H1 (cell line): ENCODE measurements at regions not wholly inside any gene's neighbourhood (a gene's known extent, or its start where the extent isn't known, plus 50 kb on each side); places are given as distances from the start of the nearest gene placed in this dataset.

Source experiments
- CTCF ChIA-PET: fragments of 300-600 bp; sonication (Branson Sonifier 250); formaldehyde crosslinking; loops from one replicate; lab custom pipeline; 2021; ENCODE audit not compliant: partially characterized antibody; lab: Charles Lee
- POLR2A ChIA-PET: fragments of 300-600 bp; sonication (Branson Sonifier 250); formaldehyde crosslinking; loops from one replicate; lab custom pipeline; 2021; ENCODE audit warnings: inconsistent platforms; ENCODE audit not compliant: partially characterized antibody; lab: Charles Lee
- DNase-seq, 2 experiments: peaks; one replicate each; pipeline versions ENCODE4 v3.0.0 to v3.0.0-alpha.2; 2010 to 2022; ENCODE audit warnings: low spot score in 2 of 2, low read depth in 1 of 2, mixed read lengths in 1 of 2
- FAIRE-seq: peaks from 2 replicates; lab custom pipeline; 2011; peaks lifted over from hg19 to GRCh38; lab: Jason Lieb, UNC
- H2AFZ ChIP-seq: 2 replicates; pipeline ENCODE4 v1.8.1; 2012; ENCODE audit warnings: low read length, inconsistent platforms
- H2AK5ac ChIP-seq: 2 replicates; pipeline ENCODE4 v1.6.1; 2013; ENCODE audit warnings: low read depth, low read length
- H2BK120ac ChIP-seq: replicated peaks from 2 replicates; pipeline ENCODE3; 2013; ENCODE audit warnings: low read depth, low read length, inconsistent platforms
- H2BK12ac ChIP-seq: 2 replicates; pipeline ENCODE4 v1.6.1; 2013; ENCODE audit warnings: low read depth, low read length
- H2BK15ac ChIP-seq: 2 replicates; pipeline ENCODE4 v1.6.1; 2013; ENCODE audit warnings: low read length
- H2BK20ac ChIP-seq: 2 replicates; pipeline ENCODE4 v1.6.1; 2013; ENCODE audit warnings: low read length
- H2BK5ac ChIP-seq: 2 replicates; pipeline ENCODE4 v1.6.1; 2013; ENCODE audit warnings: low read depth, low read length
- H3K14ac ChIP-seq: 2 replicates; pipeline ENCODE4 v1.6.1; 2013; ENCODE audit warnings: inconsistent platforms; ENCODE audit not compliant: insufficient read length
- H3K18ac ChIP-seq: 2 replicates; pipeline ENCODE4 v1.6.1; 2013; ENCODE audit warnings: low read length; ENCODE audit errors: extremely low read depth
- H3K23ac ChIP-seq: 2 replicates; pipeline ENCODE4 v1.6.1; 2013; ENCODE audit warnings: inconsistent platforms; ENCODE audit not compliant: insufficient read length
- H3K23me2 ChIP-seq: 2 replicates; pipeline ENCODE4 v1.6.1; 2013; ENCODE audit warnings: low read depth, low read length
- H3K27ac ChIP-seq: 2 replicates; pipeline ENCODE4 v1.6.1; 2011; ENCODE audit warnings: low read depth, low read length, inconsistent platforms
- H3K27me3 ChIP-seq, 4 experiments: replicated peaks in 1 of 4; 1 replicate in 1 of 4; 2 replicates in 3 of 4; pipeline versions ENCODE4 v1.6.1 to v1.8.1; 2011 to 2013; ENCODE audit warnings: low read length in 3 of 4, mild to moderate bottlenecking in 3 of 4, inconsistent platforms in 2 of 4, mixed read lengths in 2 of 4, moderate library complexity in 1 of 4; ENCODE audit not compliant: control insufficient read depth in 3 of 4, insufficient read depth in 3 of 4; ENCODE audit errors: extremely low read depth in 1 of 4
- H3K36me3 ChIP-seq, 4 experiments: 2 replicates each; pipeline versions ENCODE4 v1.6.1 to v1.8.1; 2011 to 2013; ENCODE audit warnings: mild to moderate bottlenecking in 4 of 4, low read length in 3 of 4, moderate library complexity in 2 of 4, control low read depth in 1 of 4, inconsistent platforms in 1 of 4; ENCODE audit not compliant: insufficient read depth in 4 of 4, control insufficient read depth in 2 of 4
- H3K4ac ChIP-seq: replicated peaks from 2 replicates; pipeline ENCODE3; 2013; ENCODE audit warnings: low read length, low read depth, mixed read lengths, inconsistent platforms; ENCODE audit not compliant: insufficient read length
- H3K4me1 ChIP-seq, 4 experiments: replicated peaks in 1 of 4; 1 replicate in 1 of 4; 2 replicates in 3 of 4; pipeline versions ENCODE4 v1.6.1 to v1.8.1; 2011 to 2013; ENCODE audit warnings: low read length in 3 of 4, inconsistent platforms in 2 of 4, mixed read lengths in 1 of 4; ENCODE audit not compliant: insufficient read depth in 4 of 4, control insufficient read depth in 3 of 4
- H3K4me2 ChIP-seq, 2 experiments: 2 replicates each; pipeline versions ENCODE4 v1.6.1 to v1.8.1; 2011 to 2013; ENCODE audit warnings: low read depth in 2 of 2, low read length in 2 of 2, control low read depth in 1 of 2, inconsistent platforms in 1 of 2, mild to moderate bottlenecking in 1 of 2; ENCODE audit not compliant: insufficient read depth in 1 of 2
- H3K4me3 ChIP-seq, 4 experiments: fragments of 200-600, 300-600 bp in 1 of 4; sonication (generic), shearing (Covaris generic), sonication (Bioruptor Twin) in 1 of 4; 2 replicates each; pipeline versions ENCODE4 v1.5.1 to v1.8.1; 2011 to 2016; ENCODE audit warnings: low read length in 4 of 4, low read depth in 3 of 4, control low read depth in 2 of 4, inconsistent platforms in 2 of 4, mild to moderate bottlenecking in 2 of 4, mixed read lengths in 1 of 4, moderate library complexity in 1 of 4; ENCODE audit not compliant: insufficient read depth in 2 of 4; ENCODE audit errors: extremely low read depth in 1 of 4
- H3K56ac ChIP-seq: replicated peaks from 2 replicates; pipeline ENCODE3; 2013; ENCODE audit warnings: low read depth, mild to moderate bottlenecking, mixed read lengths, low read length, inconsistent platforms; ENCODE audit not compliant: insufficient read length
- H3K79me1 ChIP-seq: 2 replicates; pipeline ENCODE4 v1.6.1; 2013; ENCODE audit warnings: low read depth, low read length, control low read depth
- H3K79me2 ChIP-seq, 2 experiments: 2 replicates each; pipeline versions ENCODE4 v1.6.1 to v1.8.1; 2012 to 2013; ENCODE audit warnings: low read length in 2 of 2, mild to moderate bottlenecking in 2 of 2, inconsistent platforms in 1 of 2; ENCODE audit not compliant: insufficient read depth in 2 of 2, control insufficient read depth in 1 of 2
- H3K9ac ChIP-seq, 4 experiments: replicated peaks in 1 of 4; 1 replicate in 1 of 4; 2 replicates in 3 of 4; pipeline versions ENCODE4 v1.6.1 to v1.8.1; 2011 to 2013; ENCODE audit warnings: low read depth in 3 of 4, low read length in 3 of 4, control low read depth in 2 of 4, mild to moderate bottlenecking in 2 of 4, moderate library complexity in 2 of 4, inconsistent platforms in 1 of 4; ENCODE audit errors: extremely low read depth in 1 of 4
- H3K9me3 ChIP-seq, 2 experiments: 2 replicates each; pipeline versions ENCODE4 v1.6.1 to v1.8.1; 2012 to 2013; ENCODE audit warnings: mild to moderate bottlenecking in 2 of 2, moderate library complexity in 2 of 2, control low read depth in 1 of 2, inconsistent platforms in 1 of 2, low read depth in 1 of 2, low read length in 1 of 2, mixed read lengths in 1 of 2; ENCODE audit not compliant: insufficient read depth in 2 of 2
- H4K20me1 ChIP-seq, 2 experiments: replicated peaks in 1 of 2; 2 replicates each; pipeline versions ENCODE3 to v1.8.1; 2011 to 2013; ENCODE audit warnings: inconsistent platforms in 2 of 2, low read length in 2 of 2, mild to moderate bottlenecking in 1 of 2; ENCODE audit not compliant: insufficient read depth in 2 of 2, control insufficient read depth in 1 of 2
- H4K5ac ChIP-seq: 2 replicates; pipeline ENCODE4 v1.6.1; 2013; ENCODE audit warnings: low read length, low read depth, mixed read lengths, inconsistent platforms; ENCODE audit not compliant: insufficient read length
- H4K8ac ChIP-seq: 2 replicates; pipeline ENCODE4 v1.8.0; 2013; ENCODE audit warnings: mild to moderate bottlenecking, moderate library complexity, low read length, inconsistent platforms; ENCODE audit not compliant: insufficient read depth; ENCODE audit errors: extremely low read depth
- H4K91ac ChIP-seq: replicated peaks from 2 replicates; pipeline ENCODE3; 2013; ENCODE audit warnings: low read length, mixed read lengths, inconsistent platforms; ENCODE audit not compliant: insufficient read length
- NRF1 ChIP-seq: IDR thresholded peaks from 2 replicates; pipeline ENCODE4 v1.6.1; 2011; ENCODE audit warnings: mild to moderate bottlenecking, low read depth, low read length, improper control_type of control experiment
- WGBS, 2 experiments: shearing (Covaris generic) in 1 of 2; methylation state at CpG; one replicate each; pipeline versions ENCODE4 v1.1.6 to v1.1.7; 2013 to 2015; ENCODE audit warnings: low lambda C conversion rate in 2 of 2, mixed read lengths in 2 of 2, inconsistent platforms in 1 of 2, low coverage in 1 of 2, missing lambda C conversion rate in 1 of 2; ENCODE audit not compliant: insufficient replicate concordance in 2 of 2, insufficient coverage in 1 of 2, insufficient read length in 1 of 2; ENCODE audit errors: extremely low coverage in 1 of 2, missing lambda C conversion rate in 1 of 2; 5-methylcytosine and 5-hydroxymethylcytosine counted together

- no peak overlapping the region for H3K4me2 ChIP-seq
- H4K20me1 ChIP-seq: no peaks in the 10 kb centered on the region
- H3K4ac ChIP-seq: no peak overlapping the region
- no peak overlapping the region for H2AFZ ChIP-seq
- H3K18ac ChIP-seq: no peak overlapping the region
- H3K36me3 ChIP-seq: no peaks in the 10 kb centered on the region
- peak in 1 of 2 experiments; percentile 3 for DNase-seq
- no peak for TF ChIP-seq NRF1
- TF ChIP-seq, all 59 proteins: peak for 0
- Histone ChIP-seq H2BK20ac (no peak overlapping the region), H3K27me3 (no peaks in the 10 kb centered on the region; a peak in 1 of 7 replicates), H2BK120ac (no peak overlapping the region), H3K79me1 (no peaks in the 10 kb centered on the region), H3K27ac (no peak overlapping the region), H4K8ac (no peak overlapping the region), H2BK12ac (no peak overlapping the region), H2BK15ac (no peak overlapping the region), H4K5ac (no peak overlapping the region), H3K23ac (no peak overlapping the region), H3K9me3 (no peaks in the 10 kb centered on the region), H3K4me1 (no peaks in the 10 kb centered on the region), H2AK5ac (no peak overlapping the region), H2BK5ac (no peak overlapping the region), H3K23me2 (no peaks in the 10 kb centered on the region), H4K91ac (no peak overlapping the region), H3K56ac (no peak overlapping the region), H3K14ac (no peak overlapping the region), H3K79me2 (no peaks in the 10 kb centered on the region), H3K4me3 (no peak overlapping the region), H3K9ac (no peak overlapping the region)
- ChIA-PET CTCF (interaction anchor here (0.9 to 1.2 kb wide), 3 partner anchors 15 to 407 kb away, joined by 3 read pairs; no protein-coding TSS in a partner anchor), POLR2A (no interaction called here)
- WGBS, 2 experiments: 92% methylated on average over 3 of the region's 3 CpGs; no CpG with 5 or more reads in 1 of the 2 experiments
- no peak for FAIRE-seq
Measured at GRCh38 chr9:120331913-120332312, 248.1 kb downstream of the CDK5RAP2 start.
